ENCODE measurements at regions not wholly inside any gene's neighbourhood (a gene's known extent, or its start where the extent isn't known, plus 50 kb on each side); places are given as distances from the start of the nearest gene placed in this dataset.
A peak's percentile ranks its signal among the peaks of the same experiment; 100 is the strongest.

DNA sequence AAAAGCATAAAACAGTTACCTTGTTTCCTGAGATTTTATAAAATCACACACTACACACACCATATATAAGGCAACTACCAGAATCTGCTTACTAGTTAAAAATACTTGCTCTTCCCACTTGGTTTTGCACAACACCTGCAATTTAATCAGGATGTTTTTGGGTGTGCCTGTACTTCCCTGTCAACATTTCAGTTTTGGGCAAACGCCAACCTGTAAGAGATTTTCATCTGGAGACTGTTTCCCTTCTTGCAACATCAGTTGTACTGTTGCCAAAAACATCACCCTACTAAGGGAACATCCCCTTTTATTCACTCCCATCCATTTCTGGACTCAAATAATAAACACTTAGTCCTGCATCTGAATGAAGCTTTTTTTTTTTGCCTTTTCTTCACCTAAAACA is 172.3 kb downstream of the DUSP6 start:
- intact Hi-C loops (cut with micrococcal nuclease) = loop anchor here (2.0 kb wide), 1 partner anchor 73 kb away; no protein-coding TSS in a partner anchor
- ChIA-PET POLR2A (interaction anchor here (1.0 to 2.8 kb wide), 7 partner anchors 13 to 172 kb away, joined by 3 to 18 read pairs (median 7); partner anchors contain the start of gene DUSP6), CTCF (interaction anchor here (1.2 to 1.5 kb wide), 3 partner anchors 15 to 72 kb away, joined by 3 to 6 read pairs (median 5); no protein-coding TSS in a partner anchor)
- Mint-ChIP-seq H3K27ac (peak overlapping the region; percentile 74), H3K4me3 (no peak overlapping the region), H3K4me1 (ENCODE audit: low read depth) (peaks cover 35% of the 10 kb centered on the region), H3K9me3 (no peaks in the 10 kb centered on the region), H3K27me3 (no peaks in the 10 kb centered on the region), H3K36me3 (no peaks in the 10 kb centered on the region)
- DNase-seq = no peak

DNA sequence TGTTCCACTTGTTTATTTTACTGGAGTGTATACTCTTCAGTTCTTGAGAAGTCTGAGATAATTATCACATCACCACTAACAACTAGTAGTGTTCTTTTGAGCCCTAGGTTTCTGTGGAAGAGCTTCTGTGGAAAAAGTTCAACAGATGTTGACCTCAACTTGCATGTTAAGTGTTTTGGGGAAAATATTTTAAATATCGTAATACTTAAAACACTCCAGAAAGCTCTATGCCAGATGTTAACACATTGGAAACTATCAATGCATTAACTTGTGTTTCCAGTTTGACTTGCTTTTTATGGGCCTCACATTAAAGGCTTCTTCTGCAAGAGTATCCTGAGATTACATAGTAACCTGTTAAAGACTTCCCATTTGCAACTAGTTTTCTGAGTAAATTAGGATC is 173.1 kb downstream of the DUSP6 start:
- H3K4me1 Mint-ChIP-seq (ENCODE audit: low read depth) = peaks cover 35% of the 10 kb centered on the region
- no peaks in the 10 kb centered on the region for H3K36me3 Mint-ChIP-seq
- CTCF ChIA-PET = interaction anchor here (1.2 kb wide), 1 partner anchor 160 kb away, joined by 4 read pairs; no protein-coding TSS in a partner anchor
- POLR2A ChIA-PET = interaction anchor here (0.8 to 2.1 kb wide), 6 partner anchors 13 to 175 kb away, joined by 3 to 9 read pairs (median 3); partner anchors contain the start of gene DUSP6
- H3K27ac Mint-ChIP-seq = no peak overlapping the region
- intact Hi-C loops (cut with micrococcal nuclease) = no loop called here
- no peak overlapping the region for H3K4me3 Mint-ChIP-seq
- H3K9me3 Mint-ChIP-seq = no peaks in the 10 kb centered on the region
- H3K27me3 Mint-ChIP-seq = no peaks in the 10 kb centered on the region
- DNase-seq = no peak

DNA sequence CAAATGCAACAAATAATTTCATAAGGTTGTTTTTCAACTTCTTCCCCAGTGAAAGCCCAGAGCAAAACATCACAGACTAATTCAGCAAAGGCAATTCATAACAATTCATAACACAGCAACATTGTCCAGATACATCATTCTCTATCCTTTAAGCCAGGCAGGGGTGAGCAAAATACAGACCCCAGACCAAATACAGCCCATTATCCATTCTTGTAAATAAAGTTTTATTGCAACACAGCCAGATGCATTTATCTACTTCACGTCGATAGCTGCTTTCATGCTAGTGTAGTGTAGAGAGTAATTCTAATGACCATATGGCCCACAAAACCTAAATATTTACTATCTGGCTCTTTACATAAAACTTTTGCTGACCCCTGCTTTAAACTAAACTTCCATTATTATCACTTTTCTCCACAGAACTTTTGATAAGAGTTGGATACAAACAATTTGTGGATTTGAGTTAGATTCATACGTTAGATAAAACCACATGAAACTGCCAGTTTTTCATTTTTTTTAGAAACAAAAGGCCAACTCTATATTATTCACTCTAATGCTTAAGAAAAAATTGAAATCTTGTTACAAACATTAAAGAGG is 174.4 kb downstream of the DUSP6 start:
- CTCF ChIA-PET = no interaction called here
- no peak overlapping the region for H3K4me3 Mint-ChIP-seq

GRCh38 chr12:89176676-89177075 is 175.6 kb downstream of the DUSP6 start:
- ChIA-PET POLR2A (no interaction called here), CTCF (interaction anchor here (0.6 kb wide), 1 partner anchor 137 kb away, joined by 6 read pairs; no protein-coding TSS in a partner anchor)
- no peak for DNase-seq
- no peak overlapping the region for H3K4me3 Mint-ChIP-seq
- H3K4me1 Mint-ChIP-seq (ENCODE audit: low read depth) = peaks cover 29% of the 10 kb centered on the region
- H3K27me3 Mint-ChIP-seq = no peaks in the 10 kb centered on the region
- no peaks in the 10 kb centered on the region for H3K36me3 Mint-ChIP-seq
- peaks cover 5% of the 10 kb centered on the region for H3K9me3 Mint-ChIP-seq
- H3K27ac Mint-ChIP-seq = no peak overlapping the region
- intact Hi-C loops (cut with micrococcal nuclease) = no loop called here

More for the DNA sequence above, 174.4 kb downstream of the DUSP6 start:
- peaks cover 35% of the 10 kb centered on the region for H3K4me1 Mint-ChIP-seq (ENCODE audit: low read depth)
- no peak overlapping the region for H3K27ac Mint-ChIP-seq
- POLR2A ChIA-PET = interaction anchor here (0.8 kb wide), 1 partner anchor 66 kb away, joined by 3 read pairs; no protein-coding TSS in a partner anchor
- intact Hi-C loops (cut with micrococcal nuclease) = no loop called here
- H3K36me3 Mint-ChIP-seq = no peaks in the 10 kb centered on the region
- no peak for DNase-seq
- no peaks in the 10 kb centered on the region for H3K9me3 Mint-ChIP-seq
- no peaks in the 10 kb centered on the region for H3K27me3 Mint-ChIP-seq

DNA sequence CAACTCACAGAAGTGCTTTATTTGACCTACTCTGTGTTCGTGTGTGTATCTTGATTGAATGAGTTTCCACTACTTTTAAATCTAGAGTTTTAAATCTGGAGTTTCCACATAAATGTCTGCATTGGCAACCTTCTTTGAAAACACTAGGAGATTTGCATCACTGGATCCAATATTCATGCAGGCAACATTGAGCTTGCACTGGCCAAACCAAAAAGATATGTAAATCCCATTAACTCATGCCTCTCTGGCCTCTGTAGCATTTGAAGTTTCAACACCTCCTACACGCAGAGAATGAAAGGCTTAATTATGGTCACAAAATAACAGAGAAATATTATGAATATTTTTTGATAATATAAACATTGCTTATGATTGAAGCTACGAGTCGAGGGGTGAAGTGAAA is 178.6 kb downstream of the DUSP6 start:
- no peak for DNase-seq
- POLR2A ChIA-PET = no interaction called here
- no peaks in the 10 kb centered on the region for H3K27me3 Mint-ChIP-seq
- peaks cover 5% of the 10 kb centered on the region for H3K9me3 Mint-ChIP-seq
- no peak overlapping the region for H3K27ac Mint-ChIP-seq
- no peak overlapping the region for H3K4me3 Mint-ChIP-seq
- H3K4me1 Mint-ChIP-seq (ENCODE audit: low read depth) = peaks cover 10% of the 10 kb centered on the region
- CTCF ChIA-PET = interaction anchor here (1.6 kb wide), 1 partner anchor 297 kb away, joined by 3 read pairs; no protein-coding TSS in a partner anchor
- H3K36me3 Mint-ChIP-seq = no peaks in the 10 kb centered on the region
- intact Hi-C loops (cut with micrococcal nuclease) = no loop called here

DNA sequence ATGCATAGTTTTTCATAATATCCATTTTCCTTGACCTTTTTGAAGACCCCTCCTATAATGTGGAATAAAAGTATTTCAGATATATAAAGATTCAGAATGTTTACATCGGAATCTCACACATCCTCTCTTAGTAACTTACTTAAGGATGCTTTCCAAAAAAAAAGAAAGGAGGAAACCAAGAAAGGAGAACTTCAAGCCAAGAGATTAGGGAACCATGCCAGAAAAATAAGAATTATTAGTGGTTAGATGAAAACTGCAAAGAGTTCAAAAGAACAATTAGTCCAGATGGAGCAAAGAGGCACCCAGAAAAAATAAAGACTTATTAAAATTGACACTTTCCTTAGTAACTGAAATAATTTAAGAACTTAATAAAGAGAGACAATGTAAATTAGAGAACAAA is 179.2 kb downstream of the DUSP6 start:
- H3K27me3 Mint-ChIP-seq = no peaks in the 10 kb centered on the region
- DNase-seq = no peak
- no peak overlapping the region for H3K4me3 Mint-ChIP-seq
- intact Hi-C loops (cut with micrococcal nuclease) = no loop called here
- ChIA-PET POLR2A (no interaction called here), CTCF (no interaction called here)
- H3K27ac Mint-ChIP-seq = no peak overlapping the region
- H3K9me3 Mint-ChIP-seq = peaks cover 5% of the 10 kb centered on the region
- peaks cover 14% of the 10 kb centered on the region for H3K4me1 Mint-ChIP-seq (ENCODE audit: low read depth)
- H3K36me3 Mint-ChIP-seq = no peaks in the 10 kb centered on the region

GRCh38 chr12:89172224-89172623 is 180.1 kb downstream of the DUSP6 start:
- peaks cover 9% of the 10 kb centered on the region for H3K4me1 Mint-ChIP-seq (ENCODE audit: low read depth)
- ChIA-PET CTCF (no interaction called here), POLR2A (no interaction called here)
- H3K27me3 Mint-ChIP-seq = no peaks in the 10 kb centered on the region
- no peak overlapping the region for H3K27ac Mint-ChIP-seq
- no peaks in the 10 kb centered on the region for H3K36me3 Mint-ChIP-seq
- H3K9me3 Mint-ChIP-seq = peaks cover 5% of the 10 kb centered on the region
- intact Hi-C loops (cut with micrococcal nuclease) = no loop called here
- no peak overlapping the region for H3K4me3 Mint-ChIP-seq
- no peak for DNase-seq

DNA sequence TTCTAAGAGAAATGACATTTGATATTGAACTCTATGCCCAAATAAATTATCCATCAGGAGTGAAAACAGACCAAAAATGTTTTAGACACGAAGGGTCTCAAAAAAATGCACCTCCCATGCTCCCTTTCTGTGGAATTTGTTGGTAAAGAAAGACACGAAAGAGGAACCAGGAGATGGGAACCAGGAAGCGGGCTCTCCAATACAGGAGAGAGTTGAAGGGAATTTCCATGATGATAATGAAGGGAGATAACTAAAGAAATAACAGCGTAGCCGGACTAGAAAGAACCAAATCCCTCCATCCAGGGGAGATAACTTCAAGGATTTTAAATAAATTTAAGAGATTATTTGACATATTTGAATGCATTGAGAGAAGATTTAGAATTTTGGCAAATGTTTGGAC is 183.0 kb downstream of the DUSP6 start:
- peaks cover 22% of the 10 kb centered on the region for H3K4me1 Mint-ChIP-seq (ENCODE audit: low read depth)
- no peak for DNase-seq
- CTCF ChIA-PET = interaction anchor here (0.7 kb wide), 1 partner anchor 41 kb away, joined by 3 read pairs; no protein-coding TSS in a partner anchor
- no peak overlapping the region for H3K4me3 Mint-ChIP-seq
- no peaks in the 10 kb centered on the region for H3K27me3 Mint-ChIP-seq
- intact Hi-C loops (cut with micrococcal nuclease) = loop anchor here (10.0 kb wide), 1 partner anchor 355 kb away; the partner anchor contains the start of genes GALNT4 and POC1B
- peaks cover 5% of the 10 kb centered on the region for H3K9me3 Mint-ChIP-seq
- POLR2A ChIA-PET = no interaction called here
- no peaks in the 10 kb centered on the region for H3K36me3 Mint-ChIP-seq
- H3K27ac Mint-ChIP-seq = no peak overlapping the region

- Mint-ChIP-seq H3K4me3 (no peak overlapping the region), H3K27ac (no peak overlapping the region), H3K9me3 (peaks cover 5% of the 10 kb centered on the region), H3K36me3 (no peaks in the 10 kb centered on the region), H3K4me1 (ENCODE audit: low read depth) (peaks cover 22% of the 10 kb centered on the region), H3K27me3 (no peaks in the 10 kb centered on the region)
- DNase-seq = no peak
- CTCF ChIA-PET = interaction anchor here (0.6 kb wide), 1 partner anchor 165 kb away, joined by 4 read pairs; no protein-coding TSS in a partner anchor
- POLR2A ChIA-PET = no interaction called here
- intact Hi-C loops (cut with micrococcal nuclease) = loop anchor here (10.0 kb wide), 1 partner anchor 357 kb away; the partner anchor contains the start of genes GALNT4 and POC1B
Measured at GRCh38 chr12:89167986-89168385, 184.3 kb downstream of the DUSP6 start.

DNA sequence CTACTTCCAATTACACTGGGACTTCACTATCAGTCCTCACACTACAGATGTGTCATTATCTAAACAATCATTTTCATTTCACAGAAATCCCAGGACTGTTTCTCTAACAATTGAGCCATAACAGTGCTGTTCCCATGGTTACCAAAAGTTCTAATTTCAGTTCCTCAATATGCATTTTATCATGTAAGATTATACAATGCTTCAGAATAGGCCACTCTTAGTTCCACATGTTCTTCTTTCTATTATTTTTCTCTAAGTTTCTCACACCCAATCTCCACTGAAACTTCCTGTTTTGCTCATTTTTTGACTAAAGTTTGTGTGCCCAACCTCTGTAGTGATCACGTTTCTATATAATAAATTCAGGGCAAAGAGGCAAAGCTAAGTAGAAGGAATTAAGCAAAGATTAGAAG is 185.8 kb downstream of the DUSP6 start:
- H3K4me3 Mint-ChIP-seq = no peak overlapping the region
- no peaks in the 10 kb centered on the region for H3K9me3 Mint-ChIP-seq
- no peaks in the 10 kb centered on the region for H3K27me3 Mint-ChIP-seq
- ChIA-PET CTCF (interaction anchor here (0.7 to 1.1 kb wide), 3 partner anchors 10 to 1778 kb away, joined by 3 to 4 read pairs (median 3); no protein-coding TSS in a partner anchor), POLR2A (interaction anchor here (1.0 to 1.4 kb wide), 2 partner anchors 13 to 14 kb away, joined by 3 to 4 read pairs; no protein-coding TSS in a partner anchor)
- DNase-seq = no peak
- intact Hi-C loops (cut with micrococcal nuclease) = loop anchor here (10.0 kb wide), 1 partner anchor 358 kb away; the partner anchor contains the start of genes GALNT4 and POC1B
- peaks cover 20% of the 10 kb centered on the region for H3K4me1 Mint-ChIP-seq (ENCODE audit: low read depth)
- H3K27ac Mint-ChIP-seq = peak overlapping the region; percentile 16
- no peaks in the 10 kb centered on the region for H3K36me3 Mint-ChIP-seq

- Mint-ChIP-seq H3K27me3 (no peaks in the 10 kb centered on the region), H3K4me3 (no peak overlapping the region), H3K9me3 (no peaks in the 10 kb centered on the region), H3K27ac (no peak overlapping the region), H3K4me1 (ENCODE audit: low read depth) (peaks cover 20% of the 10 kb centered on the region), H3K36me3 (no peaks in the 10 kb centered on the region)
- intact Hi-C loops (cut with micrococcal nuclease) = loop anchor here (10.0 kb wide), 1 partner anchor 359 kb away; the partner anchor contains the start of genes GALNT4 and POC1B
- ChIA-PET CTCF (interaction anchor here (0.7 to 1.1 kb wide), 3 partner anchors 9 to 1779 kb away, joined by 3 to 4 read pairs (median 3); no protein-coding TSS in a partner anchor), POLR2A (interaction anchor here (1.0 to 1.4 kb wide), 2 partner anchors 13 to 15 kb away, joined by 3 to 4 read pairs; no protein-coding TSS in a partner anchor)
- DNase-seq = no peak
Measured at GRCh38 chr12:89166121-89166520, 186.2 kb downstream of the DUSP6 start.

DNA sequence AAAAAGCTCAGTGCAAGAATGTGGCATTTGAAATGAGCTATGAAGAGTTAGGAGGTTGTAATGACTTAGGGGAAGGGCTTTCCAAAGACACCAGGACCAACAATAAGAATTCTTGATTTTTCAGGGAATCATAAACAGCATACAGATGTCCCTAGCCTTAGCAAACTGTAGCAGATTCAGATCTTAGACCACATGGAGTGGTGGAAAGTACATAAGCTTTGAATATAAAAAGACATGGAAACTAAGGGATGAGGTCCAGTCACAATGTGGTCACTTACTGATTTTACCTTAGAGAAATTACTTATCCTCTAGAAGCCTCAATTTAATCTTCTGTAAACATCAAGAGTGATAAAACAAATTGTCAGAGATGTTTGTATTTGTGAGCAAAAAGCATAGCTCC is 186.6 kb downstream of the DUSP6 start:
- Mint-ChIP-seq H3K4me3 (no peak overlapping the region), H3K4me1 (ENCODE audit: low read depth) (peaks cover 20% of the 10 kb centered on the region), H3K27me3 (no peaks in the 10 kb centered on the region), H3K36me3 (no peaks in the 10 kb centered on the region), H3K9me3 (no peaks in the 10 kb centered on the region), H3K27ac (no peak overlapping the region)
- POLR2A ChIA-PET = interaction anchor here (1.4 kb wide), 1 partner anchor 13 kb away, joined by 3 read pairs; no protein-coding TSS in a partner anchor
- CTCF ChIA-PET = interaction anchor here (0.7 to 1.0 kb wide), 2 partner anchors 9 to 1779 kb away, joined by 3 to 4 read pairs; no protein-coding TSS in a partner anchor
- intact Hi-C loops (cut with micrococcal nuclease) = loop anchor here (10.0 kb wide), 1 partner anchor 359 kb away; the partner anchor contains the start of genes GALNT4 and POC1B
- no peak for DNase-seq
